ENCODE measurements at regions not wholly inside any gene's neighbourhood (a gene's known extent, or its start where the extent isn't known, plus 50 kb on each side); places are given as distances from the start of the nearest gene placed in this dataset.

- no peak for TF ChIP-seq CTCF (IDR thresholded peaks at IDR 0.05; ENCODE audit: borderline replicate concordance, insufficient read depth, low read depth, low read length)
- H3K4me3 ChIP-seq (ENCODE audit: low read depth, low read length): no peak overlapping the region
These were observed 1126.1 kb upstream of the LRRN3 start for GRCh38 chr7:109964780-109965179.

- no peak for TF ChIP-seq CTCF (IDR thresholded peaks at IDR 0.05; ENCODE audit: borderline replicate concordance, insufficient read depth, low read depth, low read length)
- H3K4me3 ChIP-seq (ENCODE audit: low read depth, low read length): no peak overlapping the region
These were observed 1123.5 kb upstream of the LRRN3 start for GRCh38 chr7:109967406-109967805.

DNA sequence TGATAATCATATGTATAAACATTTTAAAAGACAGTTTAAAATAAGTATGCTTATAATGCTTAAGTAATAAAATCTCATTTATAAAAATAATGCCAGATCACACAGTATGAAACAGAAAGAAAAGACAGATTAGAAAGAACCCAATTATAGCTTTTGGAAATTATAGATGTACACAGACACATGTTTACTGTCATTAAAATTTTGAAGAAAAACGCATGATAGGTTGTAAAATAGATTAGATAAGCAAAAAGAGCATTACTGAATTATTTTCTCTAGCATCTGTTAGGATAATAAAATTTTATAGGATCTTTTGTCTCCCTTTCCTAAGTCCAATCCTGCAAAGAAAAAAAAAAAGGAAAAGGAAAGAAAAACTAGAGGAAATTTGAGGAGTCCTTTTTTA, 1107.3 kb upstream of the LRRN3 start:
- H3K4me3 ChIP-seq (ENCODE audit: low read depth, low read length): no peak overlapping the region
- no peak for TF ChIP-seq CTCF (IDR thresholded peaks at IDR 0.05; ENCODE audit: borderline replicate concordance, insufficient read depth, low read depth, low read length)

DNA sequence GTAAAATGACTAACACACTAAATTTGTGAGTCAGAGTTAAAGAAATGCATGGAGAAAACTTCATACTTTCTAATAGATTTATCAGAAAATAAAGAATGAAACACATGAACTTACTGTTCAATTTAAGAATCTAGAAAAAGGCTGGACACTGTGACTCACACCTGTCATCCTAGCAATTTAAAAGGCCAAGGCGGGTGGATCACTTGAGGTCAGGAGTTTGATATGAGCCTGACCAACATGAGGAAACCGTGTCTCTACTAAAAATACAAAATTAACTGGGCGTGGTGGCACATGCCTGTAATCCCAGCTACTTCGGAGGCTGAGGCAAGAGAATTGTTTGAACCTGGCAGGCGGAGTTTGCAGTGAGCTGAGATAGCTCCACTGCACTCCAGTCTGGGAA, 1106.2 kb upstream of the LRRN3 start:
- no peak overlapping the region for H3K4me3 ChIP-seq (ENCODE audit: low read depth, low read length)
- no peak for TF ChIP-seq CTCF (IDR thresholded peaks at IDR 0.05; ENCODE audit: borderline replicate concordance, insufficient read depth, low read depth, low read length)

DNA sequence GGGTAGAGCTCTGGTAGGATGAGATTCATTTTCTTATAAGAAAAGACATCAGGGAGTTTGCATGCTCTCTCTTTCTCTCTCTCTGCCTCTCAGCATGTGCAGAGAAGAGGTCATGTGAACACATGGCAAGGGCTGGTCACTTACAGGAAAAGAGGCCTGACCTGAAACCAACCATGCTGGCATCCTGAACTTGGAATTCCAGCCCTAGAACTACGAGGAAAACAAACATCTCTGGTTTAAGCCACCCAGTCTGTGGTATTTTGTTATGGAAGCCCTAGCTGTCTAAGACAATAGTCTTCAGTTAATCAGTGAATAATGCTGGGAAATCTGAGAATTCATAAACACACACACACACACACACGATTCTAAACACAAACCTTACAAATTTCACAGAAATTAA, 1104.2 kb upstream of the LRRN3 start:
- no peak for TF ChIP-seq CTCF (IDR thresholded peaks at IDR 0.05; ENCODE audit: borderline replicate concordance, insufficient read depth, low read depth, low read length)
- no peak overlapping the region for H3K4me3 ChIP-seq (ENCODE audit: low read depth, low read length)

DNA sequence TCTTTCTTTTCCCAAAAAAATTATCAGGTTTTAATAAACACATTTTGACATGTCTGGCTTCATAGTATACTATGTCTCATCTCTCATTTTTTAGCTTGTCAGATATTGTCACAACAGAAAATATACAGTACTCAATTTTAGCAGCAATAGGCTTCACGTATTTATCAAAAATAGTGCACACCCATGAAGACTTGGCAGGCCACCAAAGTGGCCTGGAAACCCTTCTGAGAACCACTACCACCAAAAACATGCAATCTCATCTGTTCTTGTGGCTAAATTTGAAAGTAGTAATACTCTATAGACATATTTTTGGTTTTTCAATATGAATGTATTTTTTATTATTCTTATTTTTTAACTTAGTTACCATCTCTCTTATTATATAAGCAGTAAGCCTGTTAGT, 1094.5 kb upstream of the LRRN3 start:
- no peak for TF ChIP-seq CTCF (IDR thresholded peaks at IDR 0.05; ENCODE audit: borderline replicate concordance, insufficient read depth, low read depth, low read length)
- no peak overlapping the region for H3K4me3 ChIP-seq (ENCODE audit: low read depth, low read length)

- no peak overlapping the region for H3K4me3 ChIP-seq (ENCODE audit: low read depth, low read length)
- no peak for TF ChIP-seq CTCF (IDR thresholded peaks at IDR 0.05; ENCODE audit: borderline replicate concordance, insufficient read depth, low read depth, low read length)
These were observed 1094.0 kb upstream of the LRRN3 start for GRCh38 chr7:109996927-109997326.

All from GM12875 (cell line).